H9 (cell line): ENCODE measurements at regions not wholly inside any gene's neighbourhood (a gene's known extent, or its start where the extent isn't known, plus 50 kb on each side); places are given as distances from the start of the nearest gene placed in this dataset.
A peak's percentile ranks its signal among the peaks of the same experiment; 100 is the strongest.

Source experiments
- DNase-seq: peaks from one replicate; pipeline ENCODE4 v3.0.0-alpha.2; 2017
- H2AFZ ChIP-seq: one replicate; pipeline ENCODE4 v1.6.1; 2013; ENCODE audit warnings: mild to moderate bottlenecking, low read length, control low read depth, moderate library complexity
- H2AK5ac ChIP-seq: 2 replicates; pipeline ENCODE4 v1.6.1; 2013; ENCODE audit warnings: low read length, control low read depth, mixed read lengths; ENCODE audit not compliant: insufficient read length
- H2BK120ac ChIP-seq: one replicate; pipeline ENCODE4 v1.6.1; 2013; ENCODE audit warnings: low read depth, mild to moderate bottlenecking, low read length, control low read depth, inconsistent platforms; ENCODE audit not compliant: poor library complexity, severe bottlenecking
- H2BK12ac ChIP-seq: 2 replicates; pipeline ENCODE4 v1.6.1; 2013; ENCODE audit warnings: low read length, control low read depth, mixed read lengths, low read depth; ENCODE audit not compliant: insufficient read length
- H2BK15ac ChIP-seq: 2 replicates; pipeline ENCODE4 v1.6.1; 2013; ENCODE audit warnings: low read depth, low read length, control low read depth
- H2BK20ac ChIP-seq: one replicate; pipeline ENCODE4 v1.6.1; 2013; ENCODE audit warnings: low read depth, mild to moderate bottlenecking, low read length, control low read depth, inconsistent platforms; ENCODE audit not compliant: poor library complexity, severe bottlenecking
- H2BK5ac ChIP-seq: 2 replicates; pipeline ENCODE4 v1.6.1; 2013; ENCODE audit warnings: low read length, control low read depth, mixed read lengths; ENCODE audit not compliant: insufficient read length
- H3K14ac ChIP-seq: 2 replicates; pipeline ENCODE4 v1.6.1; 2013; ENCODE audit warnings: low read length, control low read depth; ENCODE audit not compliant: insufficient read depth
- H3K18ac ChIP-seq: 2 replicates; pipeline ENCODE4 v1.6.1; 2013; ENCODE audit warnings: low read depth, mild to moderate bottlenecking, mixed read lengths, low read length, control low read depth; ENCODE audit not compliant: insufficient read length
- H3K23ac ChIP-seq: 2 replicates; pipeline ENCODE4 v1.6.1; 2013; ENCODE audit warnings: low read length, control low read depth, mixed read lengths, low read depth; ENCODE audit not compliant: insufficient read length
- H3K23me2 ChIP-seq: 2 replicates; pipeline ENCODE4 v1.6.1; 2013; ENCODE audit warnings: low read depth, mild to moderate bottlenecking, mixed read lengths, low read length, control low read depth; ENCODE audit not compliant: insufficient read length, poor library complexity, severe bottlenecking
- H3K27ac ChIP-seq: 2 replicates; pipeline ENCODE4 v1.5.1; 2013; ENCODE audit warnings: low read length, control low read depth, mixed read lengths, low read depth; ENCODE audit not compliant: insufficient read length
- H3K27me3 ChIP-seq: 2 replicates; pipeline ENCODE4 v1.6.1; 2013; ENCODE audit warnings: low read length, control low read depth, inconsistent platforms; ENCODE audit not compliant: insufficient read depth
- H3K4ac ChIP-seq: 2 replicates; pipeline ENCODE4 v1.6.1; 2013; ENCODE audit warnings: low read depth, mild to moderate bottlenecking, control low read depth, inconsistent platforms, low read length, moderate library complexity
- H3K4me1 ChIP-seq: 2 replicates; pipeline ENCODE4 v1.6.1; 2013; ENCODE audit warnings: low read length, control low read depth, inconsistent platforms; ENCODE audit not compliant: insufficient read depth
- H3K4me2 ChIP-seq: 2 replicates; pipeline ENCODE4 v1.6.1; 2013; ENCODE audit warnings: low read length, control low read depth, mixed read lengths; ENCODE audit not compliant: insufficient read length, insufficient read depth
- H3K56ac ChIP-seq: 2 replicates; pipeline ENCODE4 v1.6.1; 2013; ENCODE audit warnings: low read depth, mild to moderate bottlenecking, mixed read lengths, low read length, control low read depth; ENCODE audit not compliant: insufficient read length
- H3K79me1 ChIP-seq: 2 replicates; pipeline ENCODE4 v1.6.1; 2013; ENCODE audit warnings: low read depth, mild to moderate bottlenecking, moderate library complexity, low read length, control low read depth, inconsistent platforms; ENCODE audit not compliant: insufficient read depth, poor library complexity, severe bottlenecking
- H3K79me2 ChIP-seq: 2 replicates; pipeline ENCODE4 v1.6.1; 2013; ENCODE audit warnings: low read length, control low read depth, inconsistent platforms; ENCODE audit not compliant: insufficient read depth
- H3K9ac ChIP-seq: 2 replicates; pipeline ENCODE4 v1.6.1; 2013; ENCODE audit warnings: low read length, control low read depth, mixed read lengths; ENCODE audit not compliant: insufficient read length; ENCODE audit errors: extremely low read depth
- H3K9me3 ChIP-seq: one replicate; pipeline ENCODE4 v1.6.1; 2013; ENCODE audit warnings: low read depth, low read length, inconsistent platforms; ENCODE audit not compliant: control insufficient read depth
- H3T11ph ChIP-seq: one replicate; pipeline ENCODE4 v1.6.1; 2013; ENCODE audit warnings: mild to moderate bottlenecking, low read length, control low read depth, inconsistent platforms
- H4K20me1 ChIP-seq: one replicate; pipeline ENCODE4 v1.6.1; 2013; ENCODE audit not compliant: control insufficient read depth, insufficient read length, insufficient read depth
- H4K5ac ChIP-seq: 2 replicates; pipeline ENCODE4 v1.6.1; 2013; ENCODE audit warnings: low read depth, mild to moderate bottlenecking, mixed read lengths, low read length, control low read depth; ENCODE audit not compliant: insufficient read length
- H4K8ac ChIP-seq: replicated peaks from 2 replicates; pipeline ENCODE4 v1.6.1; 2013; ENCODE audit warnings: low read length, control low read depth, mixed read lengths, low read depth; ENCODE audit not compliant: insufficient read length
- H4K91ac ChIP-seq: 2 replicates; pipeline ENCODE4 v1.6.1; 2013; ENCODE audit warnings: low read depth, mild to moderate bottlenecking, moderate library complexity, mixed read lengths, low read length, control low read depth; ENCODE audit not compliant: insufficient read length
- H3K27ac Mint-ChIP-seq, 3 experiments: 2 replicates in 2 of 3; 3 replicates in 1 of 3; pipeline ENCODE4 v1.8.0; 2020 to 2021; ENCODE audit warnings: mixed read lengths in 3 of 3, mild to moderate bottlenecking in 1 of 3, moderate library complexity in 1 of 3
- H3K27me3 Mint-ChIP-seq: 2 replicates; pipeline ENCODE4 v1.8.0; 2021; ENCODE audit warnings: low read depth, mild to moderate bottlenecking, moderate library complexity, mixed read lengths
- H3K36me3 Mint-ChIP-seq, 3 experiments: 2 replicates in 2 of 3; 3 replicates in 1 of 3; pipeline ENCODE4 v1.8.0; 2020 to 2021; ENCODE audit warnings: low read depth in 3 of 3, mixed read lengths in 3 of 3; ENCODE audit not compliant: insufficient read depth in 1 of 3
- H3K4me1 Mint-ChIP-seq, 2 experiments: 2 replicates each; pipeline ENCODE4 v1.8.0; 2020; ENCODE audit warnings: mixed read lengths in 2 of 2
- H3K4me3 Mint-ChIP-seq, 2 experiments: 2 replicates in 1 of 2; 3 replicates in 1 of 2; pipeline ENCODE4 v1.8.0; 2020 to 2021; ENCODE audit warnings: mild to moderate bottlenecking in 2 of 2, mixed read lengths in 2 of 2, moderate library complexity in 1 of 2
- H3K9me3 Mint-ChIP-seq, 2 experiments: 2 replicates in 1 of 2; 3 replicates in 1 of 2; pipeline ENCODE4 v1.8.0; 2020; ENCODE audit warnings: mild to moderate bottlenecking in 2 of 2, mixed read lengths in 2 of 2, moderate library complexity in 1 of 2
- CTCF ChIP-seq: fragments of 200-600 bp; sonication (generic); conservative IDR thresholded peaks from 3 replicates; pipeline ENCODE4 v1.8.0; 2021; ENCODE audit warnings: antibody characterized with exemption, mild to moderate bottlenecking
- WGBS: extraction: QIAGEN DNeasy Blood & Tissue Kit; methylation state at CpG from one replicate; pipeline ENCODE4 v1.1.7; 2013; ENCODE audit warnings: missing lambda C conversion rate, low lambda C conversion rate, mixed read lengths; ENCODE audit not compliant: insufficient read length; ENCODE audit errors: extremely low coverage; 5-methylcytosine and 5-hydroxymethylcytosine counted together

DNA sequence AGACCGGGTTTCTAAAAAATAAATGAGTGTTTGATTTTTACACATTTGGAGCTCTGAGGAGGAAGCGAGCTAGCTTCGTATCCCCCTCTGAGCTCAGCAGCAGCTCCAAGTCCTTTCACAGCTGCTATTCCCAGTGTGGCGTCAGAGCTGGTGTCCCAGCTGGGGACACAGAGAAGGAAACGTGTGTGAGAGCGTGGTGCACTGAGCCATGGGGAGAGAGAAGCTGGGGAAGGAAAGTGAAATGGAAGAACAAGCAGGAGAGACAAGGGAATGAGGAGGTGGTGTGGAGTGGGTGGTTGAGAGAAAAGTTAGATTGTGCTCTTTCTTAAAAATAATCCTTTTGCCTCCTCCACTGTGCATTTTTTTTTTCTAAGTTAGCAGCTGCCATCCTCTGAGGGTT is 79.5 kb upstream of the SLC4A4 start:
- Histone ChIP-seq H3K9ac (no peak overlapping the region), H2AFZ (no peak overlapping the region), H3K9me3 (no peaks in the 10 kb centered on the region), H3K27me3 (no peaks in the 10 kb centered on the region), H3K23ac (no peak overlapping the region), H3K14ac (no peak overlapping the region), H2BK20ac (no peak overlapping the region), H4K8ac (no peak overlapping the region), H3K18ac (no peak overlapping the region), H3K4ac (no peak overlapping the region), H2BK5ac (no peak overlapping the region), H4K5ac (no peak overlapping the region), H3K79me1 (no peaks in the 10 kb centered on the region), H4K20me1 (no peaks in the 10 kb centered on the region), H2AK5ac (no peak overlapping the region), H2BK15ac (no peak overlapping the region), H2BK12ac (no peak overlapping the region), H3K23me2 (no peaks in the 10 kb centered on the region), H3K27ac (no peak overlapping the region), H3K4me2 (no peak overlapping the region), H3K79me2 (no peaks in the 10 kb centered on the region), H3K56ac (no peak overlapping the region), H3K4me1 (peaks cover 5% of the 10 kb centered on the region; the same call in 1 of the 2 replicates), H2BK120ac (no peak overlapping the region), H3T11ph (no peak overlapping the region), H4K91ac (no peak overlapping the region)
- no CpG with 5 or more reads among the region's 6 CpGs for WGBS
- Mint-ChIP-seq H3K27me3 (no peaks in the 10 kb centered on the region), H3K36me3 (no peaks in the 10 kb centered on the region), H3K4me1 (peaks cover 0 to 8% of the 10 kb centered on the region in 2 experiments; a peak in 2 of 4 replicates), H3K9me3 (no peaks in the 10 kb centered on the region), H3K4me3 (no peak overlapping the region), H3K27ac (peak overlapping the region in 1 of 3 experiments; percentile 50; a peak in 2 of 7 replicates)
- no peak for DNase-seq
- TF ChIP-seq CTCF: no peak
